ENCODE measurements at regions not wholly inside any gene's neighbourhood (a gene's known extent, or its start where the extent isn't known, plus 50 kb on each side); places are given as distances from the start of the nearest gene placed in this dataset.

DNA sequence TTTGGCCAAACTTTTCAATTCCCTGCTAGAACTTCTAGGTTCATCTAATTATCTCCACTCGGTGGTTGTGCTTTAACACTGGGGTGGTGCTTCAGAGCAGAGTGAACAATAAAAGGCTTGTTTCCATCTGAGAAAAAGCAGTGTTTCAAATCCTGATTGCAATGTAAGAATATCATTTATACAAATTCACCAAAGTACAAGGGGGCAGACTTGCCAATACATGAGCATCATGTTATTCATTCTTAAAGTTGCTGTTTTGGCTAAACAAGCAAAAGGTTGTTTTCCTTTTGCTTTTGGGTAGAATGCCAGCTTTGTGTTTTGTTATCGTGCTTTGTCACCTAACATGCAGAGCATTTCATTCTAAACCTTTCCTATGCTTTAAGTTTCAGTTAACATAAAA, 78.5 kb upstream of the UBAC2 start:
- CTCF ChIA-PET = no interaction called here
- no TSS peak for BruUV-seq (replicated peaks)
- no peak overlapping the region for H3K4me3 Mint-ChIP-seq (ENCODE audit: low read depth, unreplicated experiment)
- TF ChIP-seq, protein P1, sequence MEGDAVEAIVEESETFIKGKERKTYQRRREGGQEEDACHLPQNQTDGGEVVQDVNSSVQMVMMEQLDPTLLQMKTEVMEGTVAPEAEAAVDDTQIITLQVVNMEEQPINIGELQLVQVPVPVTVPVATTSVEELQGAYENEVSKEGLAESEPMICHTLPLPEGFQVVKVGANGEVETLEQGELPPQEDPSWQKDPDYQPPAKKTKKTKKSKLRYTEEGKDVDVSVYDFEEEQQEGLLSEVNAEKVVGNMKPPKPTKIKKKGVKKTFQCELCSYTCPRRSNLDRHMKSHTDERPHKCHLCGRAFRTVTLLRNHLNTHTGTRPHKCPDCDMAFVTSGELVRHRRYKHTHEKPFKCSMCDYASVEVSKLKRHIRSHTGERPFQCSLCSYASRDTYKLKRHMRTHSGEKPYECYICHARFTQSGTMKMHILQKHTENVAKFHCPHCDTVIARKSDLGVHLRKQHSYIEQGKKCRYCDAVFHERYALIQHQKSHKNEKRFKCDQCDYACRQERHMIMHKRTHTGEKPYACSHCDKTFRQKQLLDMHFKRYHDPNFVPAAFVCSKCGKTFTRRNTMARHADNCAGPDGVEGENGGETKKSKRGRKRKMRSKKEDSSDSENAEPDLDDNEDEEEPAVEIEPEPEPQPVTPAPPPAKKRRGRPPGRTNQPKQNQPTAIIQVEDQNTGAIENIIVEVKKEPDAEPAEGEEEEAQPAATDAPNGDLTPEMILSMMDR (IDR thresholded peaks at IDR 0.05; ENCODE audit: unreplicated experiment) = no peak
- no peaks in the 10 kb centered on the region for H3K9me3 Mint-ChIP-seq (ENCODE audit: low read depth, unreplicated experiment)
- intact Hi-C loops (cut with micrococcal nuclease; ENCODE audit: unreplicated experiment) = no loop called here
- H3K27me3 Mint-ChIP-seq (ENCODE audit: unreplicated experiment) = no peaks in the 10 kb centered on the region
- no peaks in the 10 kb centered on the region for H3K36me3 Mint-ChIP-seq (ENCODE audit: insufficient read depth, unreplicated experiment)
- H3K27ac Mint-ChIP-seq (ENCODE audit: unreplicated experiment) = no peak overlapping the region
- no peaks in the 10 kb centered on the region for H3K4me1 Mint-ChIP-seq (ENCODE audit: low read depth, unreplicated experiment)
- no peak for DNase-seq

DNA sequence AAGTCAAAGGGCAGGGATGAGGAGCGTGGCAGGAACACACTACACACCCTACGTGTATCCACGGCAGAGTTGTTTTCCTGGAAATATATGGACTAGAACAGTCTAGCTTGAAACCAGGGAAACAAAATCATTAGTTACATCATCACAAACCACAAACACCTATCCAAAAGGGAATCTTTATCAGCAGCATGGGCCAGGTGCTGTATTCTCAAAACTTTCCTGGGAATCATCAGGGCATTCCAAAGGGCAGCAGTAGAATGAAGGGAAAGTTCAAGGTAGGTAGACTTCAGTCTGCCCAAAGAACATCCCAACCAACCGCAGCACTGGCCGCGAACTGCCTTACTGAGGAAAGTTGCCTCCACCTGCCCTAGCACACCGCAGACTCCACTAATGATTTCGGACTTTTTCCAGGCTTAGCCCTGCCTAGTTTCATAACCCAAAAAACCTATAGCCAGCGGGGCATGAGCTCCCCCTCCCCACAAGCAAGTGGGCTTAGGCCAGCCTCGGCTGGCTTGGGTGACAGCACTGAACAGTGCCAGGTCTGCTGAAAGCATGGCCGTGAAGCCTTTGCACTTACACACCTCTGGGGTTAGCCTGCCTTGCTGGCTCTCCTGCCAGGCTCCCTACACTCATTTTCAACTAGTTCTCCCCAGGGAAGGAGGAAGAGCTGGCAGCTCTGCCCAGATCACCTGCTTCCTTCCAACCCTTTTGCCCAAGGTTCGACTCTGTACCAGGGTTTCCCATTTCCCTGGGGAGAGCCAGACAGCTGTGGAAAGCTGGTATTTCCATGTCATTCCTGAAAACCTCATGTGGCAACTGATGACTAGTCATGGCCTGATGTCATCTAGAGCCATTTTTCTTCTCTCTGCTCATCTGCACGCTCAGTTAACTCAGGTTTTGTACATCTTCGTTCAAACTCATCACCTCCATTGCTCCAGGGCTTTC, 77.3 kb upstream of the UBAC2 start:
- Mint-ChIP-seq H3K27me3 (ENCODE audit: unreplicated experiment) (no peaks in the 10 kb centered on the region), H3K4me3 (ENCODE audit: low read depth, unreplicated experiment) (no peak overlapping the region), H3K27ac (ENCODE audit: unreplicated experiment) (no peak overlapping the region), H3K4me1 (ENCODE audit: low read depth, unreplicated experiment) (no peaks in the 10 kb centered on the region), H3K9me3 (ENCODE audit: low read depth, unreplicated experiment) (no peaks in the 10 kb centered on the region), H3K36me3 (ENCODE audit: insufficient read depth, unreplicated experiment) (no peaks in the 10 kb centered on the region)
- TF ChIP-seq, protein P1 (IDR thresholded peaks at IDR 0.05; ENCODE audit: unreplicated experiment) = no peak
- CTCF ChIA-PET = no interaction called here
- no TSS peak for BruUV-seq (replicated peaks)
- no peak for DNase-seq
- intact Hi-C loops (cut with micrococcal nuclease; ENCODE audit: unreplicated experiment) = no loop called here

- no peak overlapping the region for H3K27ac Mint-ChIP-seq (ENCODE audit: unreplicated experiment)
- no peaks in the 10 kb centered on the region for H3K9me3 Mint-ChIP-seq (ENCODE audit: low read depth, unreplicated experiment)
- CTCF ChIA-PET = no interaction called here
- no TSS peak for BruUV-seq (replicated peaks)
- intact Hi-C loops (cut with micrococcal nuclease; ENCODE audit: unreplicated experiment) = no loop called here
- DNase-seq = no peak
- no peak overlapping the region for H3K4me3 Mint-ChIP-seq (ENCODE audit: low read depth, unreplicated experiment)
- H3K36me3 Mint-ChIP-seq (ENCODE audit: insufficient read depth, unreplicated experiment) = no peaks in the 10 kb centered on the region
- H3K27me3 Mint-ChIP-seq (ENCODE audit: unreplicated experiment) = no peaks in the 10 kb centered on the region
- TF ChIP-seq, protein P1 (IDR thresholded peaks at IDR 0.05; ENCODE audit: unreplicated experiment) = no peak
- H3K4me1 Mint-ChIP-seq (ENCODE audit: low read depth, unreplicated experiment) = no peaks in the 10 kb centered on the region
Measured at GRCh38 chr13:99124046-99124400, 76.6 kb upstream of the UBAC2 start.

- H3K4me1 Mint-ChIP-seq (ENCODE audit: low read depth, unreplicated experiment) = no peaks in the 10 kb centered on the region
- no TSS peak for BruUV-seq (replicated peaks)
- no peaks in the 10 kb centered on the region for H3K27me3 Mint-ChIP-seq (ENCODE audit: unreplicated experiment)
- intact Hi-C loops (cut with micrococcal nuclease; ENCODE audit: unreplicated experiment) = no loop called here
- no peak for DNase-seq
- H3K36me3 Mint-ChIP-seq (ENCODE audit: insufficient read depth, unreplicated experiment) = no peaks in the 10 kb centered on the region
- no peak overlapping the region for H3K27ac Mint-ChIP-seq (ENCODE audit: unreplicated experiment)
- no peak overlapping the region for H3K4me3 Mint-ChIP-seq (ENCODE audit: low read depth, unreplicated experiment)
- TF ChIP-seq, protein P1 (IDR thresholded peaks at IDR 0.05; ENCODE audit: unreplicated experiment) = no peak
- CTCF ChIA-PET = no interaction called here
- no peaks in the 10 kb centered on the region for H3K9me3 Mint-ChIP-seq (ENCODE audit: low read depth, unreplicated experiment)
Measured at GRCh38 chr13:99124794-99125316, 75.8 kb upstream of the UBAC2 start.

Data from Calu3 (cell line).